NCI-H526 treated with DMSO at 0.1 percent for 48 hours (cell line): ENCODE measurements at regions not wholly inside any gene's neighbourhood (a gene's known extent, or its start where the extent isn't known, plus 50 kb on each side); places are given as distances from the start of the nearest gene placed in this dataset.

Experiments
- DNase-seq: peaks from one replicate; lab custom pipeline; 2025; lab: John Stamatoyannopoulos, UW

DNA sequence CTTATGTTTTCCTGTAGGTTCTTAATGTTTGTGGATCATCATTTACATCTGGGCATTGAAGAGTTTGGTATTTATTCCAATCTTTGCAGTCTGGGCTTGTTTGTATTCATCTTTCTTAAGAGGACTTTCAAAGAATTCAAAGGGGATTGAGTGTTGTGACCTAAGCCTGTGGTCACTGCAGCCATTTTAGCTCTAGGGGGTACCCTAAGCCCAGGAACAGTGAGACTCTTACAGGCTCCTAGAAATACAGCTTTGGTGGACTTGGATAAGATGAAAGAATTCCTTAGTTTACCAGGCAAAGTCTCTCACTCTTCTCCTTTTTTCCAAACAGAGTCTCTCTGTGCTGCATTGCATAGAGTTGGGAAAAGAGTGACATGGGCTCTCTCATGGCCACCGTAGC lies 2539.0 kb upstream of the PCDH20 start:
- no peak for DNase-seq

DNA sequence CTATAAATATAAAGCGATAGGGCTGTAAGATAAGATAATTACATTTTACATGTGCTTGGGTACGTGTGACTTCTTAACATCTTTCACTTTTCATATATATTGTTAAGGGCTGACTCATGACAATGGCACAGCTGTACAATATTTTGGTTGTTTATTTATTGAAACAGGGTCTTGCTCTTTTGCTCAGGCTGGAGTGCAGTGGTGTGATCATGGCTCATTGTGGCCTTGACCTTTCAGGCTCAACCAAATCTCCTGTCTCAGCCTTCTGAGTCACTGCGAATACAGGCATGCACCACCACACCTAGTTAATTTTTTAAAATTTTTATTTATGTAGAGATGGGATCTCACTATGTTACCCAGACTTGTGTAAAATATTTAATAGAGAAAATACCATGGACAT lies 2532.4 kb upstream of the PCDH20 start:
- no peak for DNase-seq

DNA sequence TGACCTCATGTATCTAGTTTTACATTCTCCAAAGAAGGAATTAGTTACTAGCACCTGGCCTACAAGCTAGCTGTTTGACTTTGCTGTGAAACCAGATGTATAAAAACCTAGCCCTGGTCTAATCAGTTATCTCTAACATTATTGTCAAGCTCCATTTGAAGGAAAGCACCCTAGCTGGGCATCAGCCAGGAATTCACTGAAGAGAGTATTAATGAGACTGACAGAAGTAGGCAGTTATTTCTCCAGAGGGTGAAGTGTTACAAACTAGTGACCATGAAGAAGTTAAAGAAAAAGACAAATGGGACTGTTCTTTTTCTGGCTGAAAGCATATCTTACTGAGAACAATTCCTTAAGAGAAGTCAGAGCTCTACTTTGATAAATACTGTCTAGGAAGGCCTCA lies 2529.3 kb upstream of the PCDH20 start:
- DNase-seq, result no peak

DNA sequence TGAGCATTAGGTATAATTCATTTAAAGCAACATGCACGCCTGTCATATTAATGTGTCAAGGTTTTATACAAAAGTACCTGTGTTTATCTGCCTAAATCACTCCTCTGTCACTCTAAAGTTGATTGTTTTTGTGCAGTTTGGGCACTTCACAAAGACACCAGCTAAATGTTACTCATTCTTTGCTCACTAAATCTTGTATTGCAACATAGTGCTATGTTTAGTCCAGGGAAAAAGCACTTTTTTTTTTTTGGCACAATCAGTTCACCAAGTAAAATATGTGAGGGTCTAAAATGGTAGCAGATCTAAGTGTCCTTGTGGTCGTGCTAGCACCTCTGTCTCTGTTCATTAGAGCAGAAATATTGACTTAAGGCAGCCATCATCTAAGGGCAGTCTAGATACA lies 2526.7 kb upstream of the PCDH20 start:
- DNase-seq, result no peak

DNA sequence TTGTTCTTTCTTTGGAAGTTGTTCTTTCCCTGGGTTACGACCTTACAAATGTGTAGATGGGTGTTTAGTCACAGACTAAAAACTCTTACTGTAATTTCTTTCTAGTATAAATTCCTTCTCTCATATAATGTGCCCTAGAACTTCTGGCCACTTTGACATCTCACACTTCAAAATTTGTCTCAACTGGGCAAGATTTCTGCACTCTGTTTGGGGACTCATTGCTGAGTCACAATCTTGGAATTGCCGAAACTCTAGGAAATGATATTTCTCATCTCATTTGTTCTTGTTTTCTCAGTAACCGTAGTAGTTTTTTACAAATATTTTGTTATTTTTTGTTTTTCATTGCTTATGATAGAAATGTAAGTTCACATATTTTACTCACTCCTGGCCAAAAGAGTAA lies 2523.2 kb upstream of the PCDH20 start:
- DNase-seq, result no peak

DNA sequence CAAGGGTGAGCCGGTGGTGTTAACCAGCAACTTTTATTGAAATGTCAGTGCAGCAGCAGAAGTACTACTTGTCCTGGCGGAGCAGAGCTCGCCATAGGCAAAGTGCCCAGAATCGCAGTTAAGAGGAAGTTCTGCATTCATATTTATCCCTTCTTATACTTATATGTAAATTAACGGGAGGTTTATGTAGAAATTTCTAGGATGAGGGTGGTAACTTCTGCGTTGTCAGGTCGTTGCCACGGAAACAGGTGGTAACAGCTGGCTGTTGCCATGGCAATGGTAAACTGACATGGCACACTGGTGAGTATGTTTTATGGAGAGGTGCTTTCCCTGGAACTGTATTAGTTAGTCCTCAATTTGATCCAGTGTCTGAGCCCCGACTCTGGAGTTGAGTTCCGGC lies 2494.9 kb upstream of the PCDH20 start:
- no peak for DNase-seq

DNA sequence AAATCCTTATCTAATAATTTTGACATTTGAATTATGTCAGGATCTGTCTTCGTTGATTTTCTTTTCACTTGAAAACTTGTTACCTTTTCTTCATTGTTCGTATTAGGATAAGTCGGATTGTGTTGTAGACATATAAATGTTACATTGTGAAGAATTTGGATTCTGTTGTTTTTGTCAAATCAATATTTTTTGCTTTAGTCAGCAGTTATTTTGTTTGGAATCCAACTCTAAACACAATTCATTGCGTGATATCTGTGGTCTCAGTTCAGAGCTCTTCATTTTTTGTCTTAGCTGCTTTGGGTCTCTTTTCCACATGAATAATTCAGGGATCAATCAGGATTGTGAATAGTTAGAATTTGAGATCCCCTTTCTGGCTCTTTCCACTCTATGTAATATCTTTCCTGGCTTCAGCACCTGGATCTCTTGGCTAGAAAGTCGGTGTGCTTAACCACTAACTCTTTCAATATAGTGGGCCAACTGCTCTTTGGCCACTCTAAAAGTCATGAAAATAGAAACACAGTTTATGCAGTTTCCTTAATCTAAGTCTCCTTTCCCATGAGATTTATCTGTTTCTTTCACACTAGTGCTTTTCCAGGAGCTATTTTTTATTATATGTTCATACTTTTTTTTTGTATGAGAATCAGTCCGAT lies 2494.2 kb upstream of the PCDH20 start:
- DNase-seq, result no peak

DNA sequence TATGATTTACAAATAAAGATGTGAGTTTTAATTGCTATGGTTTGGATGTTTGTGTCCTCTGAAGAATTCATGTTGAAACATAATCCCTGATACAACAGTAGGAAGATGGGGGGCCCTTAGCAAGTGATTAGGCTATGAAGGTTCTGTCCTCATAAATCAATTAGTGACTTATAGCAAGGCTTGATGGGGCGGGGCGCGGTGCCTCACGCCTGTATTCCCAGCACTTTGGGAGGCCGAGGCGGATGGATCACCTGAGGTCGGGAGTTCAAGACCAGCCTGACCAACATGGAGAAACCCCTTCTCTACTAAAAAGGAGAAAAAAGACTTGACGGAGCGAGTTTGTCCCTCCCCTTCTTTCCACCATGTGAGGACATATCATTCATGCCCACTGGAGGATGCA lies 2486.5 kb upstream of the PCDH20 start:
- DNase-seq, result no peak

DNA sequence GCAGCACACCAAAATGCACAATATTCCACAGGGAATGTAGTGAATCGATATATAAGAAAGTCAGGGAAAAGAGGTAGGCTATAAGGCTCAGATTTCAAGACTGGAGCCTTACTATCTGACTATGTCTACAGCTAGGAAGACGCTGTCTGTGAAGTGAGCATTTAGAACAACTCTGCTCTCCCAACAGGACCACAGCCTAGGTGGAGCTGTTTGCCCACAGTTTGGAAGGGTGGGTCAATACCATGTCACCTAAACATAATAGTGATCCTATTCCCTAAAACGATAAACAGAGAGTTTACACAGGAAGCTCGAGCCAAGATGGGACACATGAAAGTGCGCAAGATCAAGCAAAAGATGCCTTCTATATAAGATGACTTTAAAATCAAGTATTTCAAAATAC lies 2486.0 kb upstream of the PCDH20 start:
- DNase-seq, result no peak

DNA sequence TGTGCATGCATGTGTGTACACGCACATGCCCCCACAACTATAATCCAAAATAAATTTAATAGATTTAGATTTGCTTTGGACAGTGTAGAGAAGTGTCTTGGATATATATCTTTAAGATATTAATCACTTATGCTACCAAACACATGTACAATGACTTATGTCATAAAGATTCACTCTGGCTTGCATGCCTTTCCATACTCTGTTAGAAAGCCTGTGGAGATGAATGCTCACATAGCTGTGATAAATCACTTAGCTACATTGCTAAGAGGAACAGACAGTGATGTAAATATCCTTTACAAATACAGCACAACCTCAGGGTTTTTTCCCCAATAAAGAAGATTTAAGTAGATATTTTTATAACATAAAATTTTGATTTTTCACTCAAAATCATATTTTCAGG lies 2484.8 kb upstream of the PCDH20 start:
- DNase-seq, result no peak

DNA sequence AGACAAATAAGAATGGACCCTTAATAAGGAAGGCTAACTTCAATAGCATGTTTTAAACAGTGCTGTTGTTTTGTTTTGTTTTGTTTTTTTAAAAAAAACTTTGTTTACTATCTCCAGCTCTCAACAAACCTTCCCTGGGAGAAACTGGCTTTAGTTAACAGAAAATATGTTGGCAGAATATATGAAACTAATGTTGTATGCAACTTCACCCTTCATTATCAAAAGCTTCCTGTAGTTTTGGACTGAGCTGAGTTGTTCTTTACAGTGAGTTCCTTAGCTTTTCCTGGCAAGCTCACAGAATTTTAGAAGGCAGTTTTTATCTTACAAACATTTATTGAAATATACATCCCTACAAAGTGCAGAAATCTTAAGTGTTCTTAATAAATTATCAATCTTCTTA lies 2480.7 kb upstream of the PCDH20 start:
- no peak for DNase-seq

DNA sequence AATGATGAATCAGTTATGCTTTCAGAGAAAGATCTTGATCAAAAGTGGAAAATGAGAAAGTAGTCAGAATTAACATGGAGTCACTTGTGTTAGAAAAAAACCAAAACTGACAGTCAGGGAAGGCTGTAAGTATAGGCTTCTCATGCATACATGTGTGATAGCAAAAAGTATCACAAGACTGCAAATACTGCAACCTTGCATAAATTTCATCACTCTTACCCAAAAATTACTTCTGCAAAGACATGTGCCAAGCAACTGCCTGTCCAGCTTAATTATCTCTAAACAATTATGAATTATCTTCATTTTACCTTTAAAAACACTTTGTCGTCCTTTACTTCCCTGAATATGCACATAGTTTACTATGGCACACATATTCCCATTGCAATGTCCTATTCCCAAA lies 2466.4 kb upstream of the PCDH20 start:
- no peak for DNase-seq

DNA sequence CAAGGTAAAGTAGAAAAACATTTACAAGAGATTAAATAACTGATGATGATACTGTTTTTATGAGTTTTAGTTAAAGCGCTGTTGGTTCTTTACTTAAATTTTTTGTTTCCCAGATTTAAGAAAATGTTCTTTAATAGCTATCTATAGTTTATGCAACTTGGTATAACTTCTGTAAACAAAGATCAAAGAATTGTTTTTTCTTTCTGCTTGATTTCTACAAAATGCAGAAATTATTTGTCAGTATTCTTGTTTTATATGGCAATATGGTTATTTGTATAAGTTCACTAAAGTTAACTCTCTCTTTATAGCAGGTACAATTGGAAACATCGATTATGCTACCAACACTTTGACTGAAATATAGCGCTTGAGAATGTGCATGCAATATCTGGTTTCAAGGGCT lies 2465.1 kb upstream of the PCDH20 start:
- no peak for DNase-seq

DNA sequence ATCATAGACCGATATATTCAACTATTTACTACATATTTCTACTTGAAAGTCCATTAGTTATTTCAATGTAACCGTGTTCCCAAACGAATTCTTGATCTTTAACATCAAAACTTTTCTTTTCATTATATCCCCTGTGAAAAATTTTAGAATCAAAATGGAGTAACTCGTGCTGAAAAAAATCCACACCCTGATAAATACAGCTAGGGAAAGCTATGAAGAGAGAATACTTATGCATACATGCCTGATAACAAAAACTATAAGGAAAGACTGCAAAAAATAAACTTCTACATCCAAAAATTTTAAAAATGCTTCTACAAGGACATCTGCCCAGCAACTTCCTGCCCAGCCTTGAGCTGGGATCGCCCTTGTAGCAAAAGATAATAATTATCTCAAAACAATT lies 2458.3 kb upstream of the PCDH20 start:
- no peak for DNase-seq

DNA sequence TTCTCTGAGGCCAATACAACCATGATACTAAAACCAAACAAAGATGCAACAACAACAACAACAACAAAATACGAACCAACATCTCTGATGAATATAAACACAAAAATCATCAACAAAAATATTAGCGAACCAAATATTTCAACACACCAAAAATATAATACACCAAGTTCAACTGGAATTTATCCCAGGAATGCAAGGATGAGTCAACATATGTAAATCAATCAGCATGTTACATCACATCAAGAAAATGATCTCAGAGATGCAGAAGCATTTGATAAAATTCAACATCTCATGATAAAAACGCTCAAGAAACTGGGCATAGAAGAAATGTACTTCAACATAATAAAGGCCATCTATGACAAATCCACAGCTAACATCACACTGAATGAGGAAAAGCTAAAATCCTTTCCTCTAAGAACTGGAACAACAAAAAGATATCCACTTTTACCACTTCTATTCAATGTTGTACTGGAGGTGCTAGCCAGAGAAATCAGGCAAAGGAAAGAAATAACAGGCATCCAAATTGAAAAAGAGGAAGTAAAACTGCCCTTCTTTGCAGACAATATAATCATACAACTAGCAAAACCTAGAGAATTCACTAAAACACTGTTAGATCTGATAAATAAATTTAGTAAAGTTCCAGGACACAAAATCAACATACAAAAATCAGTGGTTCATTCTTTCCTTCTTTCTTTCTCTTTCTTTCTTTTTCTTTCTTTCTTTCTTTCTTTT lies 2448.7 kb upstream of the PCDH20 start:
- no peak for DNase-seq

DNA sequence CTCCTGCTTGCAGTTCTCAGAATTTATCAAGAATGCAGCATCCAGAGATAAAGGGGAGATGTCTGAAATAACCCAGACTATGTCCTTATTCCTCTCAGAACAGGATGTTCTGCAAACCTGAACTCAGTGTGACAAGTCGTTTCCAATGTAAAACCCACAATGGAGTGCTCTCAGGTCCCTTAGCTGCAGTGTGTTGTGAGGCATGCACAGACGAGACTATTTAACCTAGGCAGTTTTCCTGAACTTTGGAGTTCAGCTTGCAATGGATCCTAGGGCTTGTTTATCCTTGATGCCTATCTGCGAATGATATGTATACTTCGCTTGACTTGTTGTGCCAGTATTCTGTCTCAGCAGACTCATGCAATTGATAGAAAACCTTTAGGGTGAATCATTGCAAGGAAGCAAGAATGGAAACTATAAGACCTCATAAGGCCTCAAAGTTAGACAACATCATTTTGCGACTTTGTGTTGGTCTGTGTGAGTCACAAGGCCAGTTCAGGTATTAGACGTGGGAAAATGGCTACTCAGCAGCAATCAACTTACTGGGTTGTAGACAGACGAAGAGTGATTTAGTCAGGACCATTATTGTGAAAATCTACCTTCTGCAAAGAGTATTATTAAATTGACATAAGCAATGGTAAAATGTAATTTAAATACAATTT lies 2439.9 kb upstream of the PCDH20 start:
- no peak for DNase-seq

DNA sequence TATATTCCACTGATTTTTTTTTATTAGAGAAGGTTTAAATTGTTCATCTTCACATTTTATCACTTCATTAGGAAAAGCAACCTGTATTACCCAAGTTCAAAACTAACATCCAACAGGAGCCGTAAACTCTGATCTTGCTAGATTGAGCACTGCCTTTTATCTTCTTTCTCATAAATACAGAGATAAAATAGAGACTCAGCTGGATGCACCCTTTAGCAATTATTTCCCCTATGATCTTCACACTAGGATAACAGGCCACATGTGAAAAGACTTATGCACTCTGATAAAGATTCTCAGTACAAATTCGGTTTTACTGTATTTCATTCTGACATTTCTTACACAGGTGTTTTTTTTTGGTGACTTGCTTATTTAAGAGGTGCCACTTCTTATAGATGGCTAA lies 2438.2 kb upstream of the PCDH20 start:
- no peak for DNase-seq

DNA sequence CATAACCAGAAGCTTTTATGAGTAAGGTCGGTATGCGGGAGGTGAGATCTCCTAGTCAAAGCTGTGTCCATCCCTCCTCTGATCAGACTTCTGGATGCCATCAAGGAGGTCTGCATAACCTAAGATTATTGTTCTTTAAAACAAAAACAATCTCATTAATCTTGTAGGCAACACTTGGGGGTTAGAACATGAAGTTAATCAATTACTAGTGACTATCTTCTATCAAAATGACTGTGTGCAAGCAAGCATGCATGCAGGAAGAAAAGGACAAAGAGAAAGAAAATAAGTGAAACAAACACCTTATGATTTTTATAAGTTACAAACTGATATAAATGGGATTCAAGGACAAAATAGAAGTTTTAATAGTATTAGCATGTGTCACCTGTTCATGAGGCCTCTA lies 2435.9 kb upstream of the PCDH20 start:
- no peak for DNase-seq

DNA sequence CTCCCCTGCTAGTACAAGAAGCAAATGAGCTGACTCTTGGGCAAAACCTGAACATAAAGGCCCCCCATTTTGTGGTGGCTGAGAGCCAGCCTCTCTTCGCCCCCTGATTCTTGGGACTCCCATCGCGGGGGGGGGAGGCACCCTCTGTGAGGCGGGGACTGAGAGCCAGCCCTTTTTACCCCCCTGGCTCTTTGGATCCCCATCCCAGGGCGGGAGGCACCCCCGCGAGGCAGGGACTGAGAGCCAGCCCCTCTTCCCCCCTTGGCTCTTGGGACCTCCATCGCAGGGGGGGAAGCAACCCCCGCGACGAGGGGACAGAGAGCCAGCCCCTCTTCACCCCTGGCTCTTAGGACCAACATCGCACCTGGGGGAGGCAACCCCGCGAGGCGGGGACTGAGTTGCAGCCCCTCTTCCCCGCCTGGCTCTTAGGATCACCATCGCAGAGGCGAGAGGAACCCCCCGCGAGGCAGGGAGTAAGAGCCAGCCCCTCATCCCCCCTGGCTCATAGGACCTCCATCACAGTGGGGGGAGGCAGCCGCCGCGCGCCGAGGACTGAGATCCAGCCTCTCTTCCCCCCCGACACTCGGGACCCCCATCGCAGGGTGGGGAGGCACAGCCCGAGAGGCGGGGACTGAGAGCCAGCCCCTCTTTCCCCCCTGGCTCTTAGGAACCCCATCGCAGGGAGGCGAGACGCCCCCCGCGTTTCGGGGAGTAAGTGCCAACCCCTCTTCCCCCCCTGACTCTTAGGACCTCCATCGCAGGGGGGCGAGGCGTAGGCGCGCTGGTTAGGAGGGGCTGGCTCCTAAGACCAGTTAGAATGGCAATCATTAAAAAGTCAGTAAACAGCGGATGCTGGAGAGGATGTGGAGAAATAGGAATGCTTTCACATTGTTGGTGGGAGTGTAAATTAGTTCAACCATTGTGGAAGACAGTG lies 2428.4 kb upstream of the PCDH20 start:
- DNase-seq, result no peak

DNA sequence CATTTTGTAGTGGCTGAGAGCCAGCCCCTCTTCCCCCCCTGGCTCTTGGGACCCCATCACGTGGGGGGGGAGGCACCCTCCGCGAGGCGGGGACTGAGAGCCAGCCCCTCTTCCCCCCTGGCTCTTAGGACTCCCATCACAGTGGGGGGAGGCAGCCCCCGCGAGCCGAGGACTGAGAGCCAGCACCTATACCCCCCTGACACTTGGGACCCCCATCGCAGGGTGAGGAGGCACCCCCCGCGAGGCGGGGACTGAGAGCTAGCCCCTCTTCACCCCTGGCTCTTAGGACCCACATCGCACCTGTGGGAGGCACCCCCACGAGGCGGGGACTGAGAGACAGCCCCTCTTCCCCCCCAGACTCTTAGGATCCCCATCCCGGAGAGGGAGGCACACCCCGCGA lies 2426.5 kb upstream of the PCDH20 start:
- DNase-seq, result no peak

DNA sequence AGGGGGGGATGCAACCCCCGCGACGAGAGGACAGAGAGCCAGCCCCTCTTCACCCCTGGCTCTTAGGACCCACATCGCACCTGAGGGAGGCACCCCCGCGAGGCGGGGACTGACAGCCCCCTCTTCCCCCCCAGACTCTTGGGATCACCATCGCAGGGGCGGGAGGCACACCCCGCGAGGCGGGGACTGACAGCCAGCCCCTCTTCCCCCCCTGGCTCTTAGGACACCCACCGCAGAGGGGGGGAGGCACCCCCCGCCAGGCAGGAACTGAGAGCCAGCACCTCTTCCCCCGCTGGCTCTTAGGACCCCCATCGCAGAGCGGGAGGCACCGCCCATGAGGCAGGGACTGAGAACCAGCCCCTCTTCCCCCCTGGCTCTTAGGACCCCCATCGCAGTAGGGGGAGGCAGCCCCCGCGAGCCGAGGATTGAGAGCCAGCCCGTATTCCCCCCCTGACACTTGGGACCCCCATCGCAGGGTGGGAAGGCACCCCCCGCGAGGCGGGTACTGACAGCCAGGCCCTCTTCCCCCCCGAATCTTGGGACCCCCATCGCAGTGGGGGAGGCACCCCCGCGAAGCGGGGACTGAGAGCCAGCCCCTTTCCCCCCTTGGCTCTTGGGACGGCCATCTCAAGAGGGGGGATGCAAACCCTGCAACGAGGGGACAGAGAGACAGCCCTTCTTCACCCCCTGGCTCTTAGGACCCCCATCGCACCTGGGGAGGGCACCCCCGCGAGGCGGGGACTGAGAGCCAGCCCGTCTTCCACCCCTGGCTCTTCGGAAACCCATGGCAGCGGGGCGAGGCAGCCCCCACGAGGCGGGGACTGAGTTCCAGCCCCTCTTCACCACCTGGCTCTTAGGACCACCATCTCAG lies 2425.1 kb upstream of the PCDH20 start:
- DNase-seq, result no peak
